ENCODE measurements at regions not wholly inside any gene's neighbourhood (a gene's known extent, or its start where the extent isn't known, plus 50 kb on each side); places are given as distances from the start of the nearest gene placed in this dataset.

DNA sequence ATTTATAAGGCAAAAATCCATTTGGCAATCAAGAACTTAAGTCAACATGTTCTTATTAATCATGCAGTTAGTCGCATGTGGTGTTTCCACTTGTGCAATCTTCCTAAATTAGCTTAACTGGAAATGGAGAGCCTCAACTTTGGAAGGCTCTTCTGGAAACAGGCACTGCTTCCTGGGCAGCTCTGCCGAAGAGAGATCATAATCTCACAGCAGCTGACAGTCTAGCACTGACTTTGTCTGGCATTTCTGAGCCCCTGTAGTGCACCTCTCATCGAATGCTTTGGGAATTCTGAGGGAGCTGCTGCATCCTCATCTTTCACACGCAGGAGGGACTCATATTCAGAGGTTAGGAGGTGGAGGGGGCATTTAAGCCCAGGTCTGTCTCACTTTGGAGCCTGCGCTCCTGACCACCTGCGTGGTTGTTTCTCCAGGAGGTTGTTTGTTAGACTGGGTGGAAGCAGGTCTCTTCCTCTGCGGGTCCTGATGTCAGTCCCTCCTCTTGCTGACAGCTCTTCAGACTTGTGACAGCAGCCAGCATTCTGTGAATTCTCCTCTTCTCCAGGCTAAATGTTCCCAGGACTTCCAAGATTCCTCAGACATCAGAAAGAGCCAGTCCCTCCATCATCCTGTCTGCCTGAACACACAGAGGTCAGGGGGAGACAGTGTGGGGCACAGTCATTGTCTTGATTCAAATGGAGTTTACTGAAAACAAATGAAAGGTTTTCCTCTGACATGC, 100.4 kb upstream of the GJB6 start:
- ChIA-PET CTCF (interaction anchor here (0.6 kb wide), 1 partner anchor 1359 kb away, joined by 3 read pairs; no protein-coding TSS in a partner anchor), POLR2A (no interaction called here)
- H3K27ac ChIP-seq (ENCODE audit: insufficient read depth in 1 of 2, low read depth in 1 of 2, low read length in 2 of 2, poor library complexity in 1 of 2, severe bottlenecking in 2 of 2) = no peak overlapping the region
- peaks cover 0 to 5% (median 0%) of the 10 kb centered on the region in 5 experiments for H3K27me3 ChIP-seq (replicated peaks in 2 of 5; ENCODE audit: control insufficient read depth in 4 of 5, insufficient read depth in 5 of 5, low read length in 4 of 5)
- peaks cover 0 to 3% (median 0%) of the 10 kb centered on the region in 5 experiments for H3K9me3 ChIP-seq (ENCODE audit: control extremely low read depth in 1 of 5, control insufficient read depth in 4 of 5, insufficient read depth in 2 of 5, low read depth in 1 of 5, low read length in 4 of 5)
- no peaks in the 10 kb centered on the region for H3K36me3 ChIP-seq (ENCODE audit: control insufficient read depth in 4 of 4, insufficient read depth in 4 of 4, low read length in 3 of 4)
- H3K4me1 ChIP-seq (ENCODE audit: control extremely low read depth in 1 of 4, control insufficient read depth in 4 of 4, insufficient read depth in 4 of 4, low read length in 3 of 4) = no peaks in the 10 kb centered on the region
- H3K4me3 ChIP-seq (ENCODE audit: control insufficient read depth in 1 of 7, extremely low read depth in 1 of 7, insufficient read depth in 4 of 7, low read depth in 2 of 7, low read length in 6 of 7) = no peak overlapping the region
- no peak for DNase-seq
- WGBS (ENCODE audit: insufficient coverage) = 68% methylated on average over 7 of the region's 7 CpGs

DNA sequence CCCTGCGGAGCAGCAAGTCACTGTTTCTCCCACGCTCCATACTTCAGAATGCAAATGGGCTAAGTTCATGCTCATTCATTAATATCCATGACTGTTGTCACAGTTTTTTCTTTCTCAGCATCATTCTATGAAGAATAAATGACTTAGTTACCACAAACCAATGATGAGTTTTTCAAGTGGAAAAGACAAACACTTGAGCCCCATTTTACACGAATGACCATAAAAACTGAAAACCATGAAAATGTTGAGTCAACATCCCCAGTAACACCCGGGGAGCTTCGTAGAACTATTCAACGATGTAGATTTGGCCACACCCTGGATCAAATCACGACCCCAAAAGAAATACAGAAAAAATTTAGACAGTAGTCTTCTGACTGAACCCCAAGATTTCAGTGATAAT, 99.8 kb upstream of the GJB6 start:
- H3K9me3 ChIP-seq (ENCODE audit: control extremely low read depth in 1 of 5, control insufficient read depth in 4 of 5, insufficient read depth in 2 of 5, low read depth in 1 of 5, low read length in 4 of 5) = peaks cover 0 to 6% (median 0%) of the 10 kb centered on the region in 5 experiments
- H3K27ac ChIP-seq (ENCODE audit: insufficient read depth in 1 of 2, low read depth in 1 of 2, low read length in 2 of 2, poor library complexity in 1 of 2, severe bottlenecking in 2 of 2) = no peak overlapping the region
- no peaks in the 10 kb centered on the region for H3K36me3 ChIP-seq (ENCODE audit: control insufficient read depth in 4 of 4, insufficient read depth in 4 of 4, low read length in 3 of 4)
- DNase-seq = no peak
- peaks cover 0 to 5% (median 0%) of the 10 kb centered on the region in 5 experiments for H3K27me3 ChIP-seq (replicated peaks in 2 of 5; ENCODE audit: control insufficient read depth in 4 of 5, insufficient read depth in 5 of 5, low read length in 4 of 5)
- ChIA-PET POLR2A (no interaction called here), CTCF (no interaction called here)
- no peaks in the 10 kb centered on the region for H3K4me1 ChIP-seq (ENCODE audit: control extremely low read depth in 1 of 4, control insufficient read depth in 4 of 4, insufficient read depth in 4 of 4, low read length in 3 of 4)
- 90% methylated on average over 6 of the region's 7 CpGs for WGBS (ENCODE audit: insufficient coverage)
- H3K4me3 ChIP-seq (ENCODE audit: control insufficient read depth in 1 of 7, extremely low read depth in 1 of 7, insufficient read depth in 4 of 7, low read depth in 2 of 7, low read length in 6 of 7) = no peak overlapping the region

GRCh38 chr13:20331419-20331818, 99.3 kb upstream of the GJB6 start:
- WGBS (ENCODE audit: insufficient coverage) = no CpG with 5 or more reads among the region's 2 CpGs
- no peak for DNase-seq
- no peaks in the 10 kb centered on the region for H3K4me1 ChIP-seq (ENCODE audit: control extremely low read depth in 1 of 4, control insufficient read depth in 4 of 4, insufficient read depth in 4 of 4, low read length in 3 of 4)
- ChIA-PET POLR2A (no interaction called here), CTCF (no interaction called here)
- peaks cover 0 to 11% (median 1%) of the 10 kb centered on the region in 5 experiments for H3K9me3 ChIP-seq (ENCODE audit: control extremely low read depth in 1 of 5, control insufficient read depth in 4 of 5, insufficient read depth in 2 of 5, low read depth in 1 of 5, low read length in 4 of 5)
- no peak overlapping the region for H3K4me3 ChIP-seq (ENCODE audit: control insufficient read depth in 1 of 7, extremely low read depth in 1 of 7, insufficient read depth in 4 of 7, low read depth in 2 of 7, low read length in 6 of 7)
- no peaks in the 10 kb centered on the region for H3K36me3 ChIP-seq (ENCODE audit: control insufficient read depth in 4 of 4, insufficient read depth in 4 of 4, low read length in 3 of 4)
- H3K27me3 ChIP-seq (replicated peaks in 2 of 5; ENCODE audit: control insufficient read depth in 4 of 5, insufficient read depth in 5 of 5, low read length in 4 of 5) = peaks cover 0 to 5% (median 0%) of the 10 kb centered on the region in 5 experiments
- no peak overlapping the region for H3K27ac ChIP-seq (ENCODE audit: insufficient read depth in 1 of 2, low read depth in 1 of 2, low read length in 2 of 2, poor library complexity in 1 of 2, severe bottlenecking in 2 of 2)

DNA sequence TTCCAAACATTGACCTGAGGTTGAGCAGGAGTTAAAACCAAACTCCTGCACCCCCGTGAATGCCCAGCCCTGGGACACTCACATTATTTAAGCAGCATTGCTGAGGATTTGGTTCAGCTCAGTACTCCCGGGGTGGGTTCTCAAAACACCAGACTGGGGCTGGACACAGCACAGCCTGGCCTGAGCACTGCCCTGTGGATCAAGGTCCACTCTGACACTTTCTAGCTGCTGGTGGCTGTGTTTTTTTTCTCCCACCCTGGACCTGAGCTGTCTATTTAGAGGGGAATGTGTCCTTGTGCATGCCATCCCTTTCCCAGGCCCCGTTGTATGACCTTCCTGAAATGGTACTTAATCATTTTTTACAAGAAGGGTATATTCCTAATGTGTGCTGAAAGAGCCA, 94.7 kb upstream of the GJB6 start:
- ChIA-PET POLR2A (no interaction called here), CTCF (no interaction called here)
- no peaks in the 10 kb centered on the region for H3K36me3 ChIP-seq (ENCODE audit: control insufficient read depth in 4 of 4, insufficient read depth in 4 of 4, low read length in 3 of 4)
- DNase-seq = no peak
- no peaks in the 10 kb centered on the region for H3K27me3 ChIP-seq (replicated peaks in 2 of 5; ENCODE audit: control insufficient read depth in 4 of 5, insufficient read depth in 5 of 5, low read length in 4 of 5)
- H3K9me3 ChIP-seq (ENCODE audit: control extremely low read depth in 1 of 5, control insufficient read depth in 4 of 5, insufficient read depth in 2 of 5, low read depth in 1 of 5, low read length in 4 of 5) = peaks cover 0 to 29% (median 11%) of the 10 kb centered on the region in 5 experiments
- H3K4me1 ChIP-seq (ENCODE audit: control extremely low read depth in 1 of 4, control insufficient read depth in 4 of 4, insufficient read depth in 4 of 4, low read length in 3 of 4) = no peaks in the 10 kb centered on the region
- WGBS (ENCODE audit: insufficient coverage) = 93% methylated on average over 2 of the region's 3 CpGs
- no peak overlapping the region for H3K27ac ChIP-seq (ENCODE audit: insufficient read depth in 1 of 2, low read depth in 1 of 2, low read length in 2 of 2, poor library complexity in 1 of 2, severe bottlenecking in 2 of 2)
- no peak overlapping the region for H3K4me3 ChIP-seq (ENCODE audit: control insufficient read depth in 1 of 7, extremely low read depth in 1 of 7, insufficient read depth in 4 of 7, low read depth in 2 of 7, low read length in 6 of 7)

- Histone ChIP-seq H3K36me3 (ENCODE audit: control insufficient read depth in 4 of 4, insufficient read depth in 4 of 4, low read length in 3 of 4) (no peaks in the 10 kb centered on the region), H3K27me3 (replicated peaks in 2 of 5; ENCODE audit: control insufficient read depth in 4 of 5, insufficient read depth in 5 of 5, low read length in 4 of 5) (no peaks in the 10 kb centered on the region), H3K4me3 (ENCODE audit: control insufficient read depth in 1 of 7, extremely low read depth in 1 of 7, insufficient read depth in 4 of 7, low read depth in 2 of 7, low read length in 6 of 7) (no peak overlapping the region), H3K9me3 (ENCODE audit: control extremely low read depth in 1 of 5, control insufficient read depth in 4 of 5, insufficient read depth in 2 of 5, low read depth in 1 of 5, low read length in 4 of 5) (peaks cover 0 to 29% (median 11%) of the 10 kb centered on the region in 5 experiments), H3K4me1 (ENCODE audit: control extremely low read depth in 1 of 4, control insufficient read depth in 4 of 4, insufficient read depth in 4 of 4, low read length in 3 of 4) (no peaks in the 10 kb centered on the region), H3K27ac (ENCODE audit: insufficient read depth in 1 of 2, low read depth in 1 of 2, low read length in 2 of 2, poor library complexity in 1 of 2, severe bottlenecking in 2 of 2) (no peak overlapping the region)
- WGBS (ENCODE audit: insufficient coverage) = 85% methylated on average over 7 of the region's 7 CpGs
- ChIA-PET CTCF (no interaction called here), POLR2A (no interaction called here)
- DNase-seq = no peak
Observed at GRCh38 chr13:20326276-20326675, 94.2 kb upstream of the GJB6 start.

- H3K4me3 ChIP-seq (ENCODE audit: control insufficient read depth in 1 of 7, extremely low read depth in 1 of 7, insufficient read depth in 4 of 7, low read depth in 2 of 7, low read length in 6 of 7) = no peak overlapping the region
- H3K9me3 ChIP-seq (ENCODE audit: control extremely low read depth in 1 of 5, control insufficient read depth in 4 of 5, insufficient read depth in 2 of 5, low read depth in 1 of 5, low read length in 4 of 5) = peaks cover 0 to 13% (median 10%) of the 10 kb centered on the region in 5 experiments
- H3K27me3 ChIP-seq (replicated peaks in 2 of 5; ENCODE audit: control insufficient read depth in 4 of 5, insufficient read depth in 5 of 5, low read length in 4 of 5) = peaks cover 0 to 6% (median 2%) of the 10 kb centered on the region in 5 experiments
- DNase-seq = no peak
- H3K27ac ChIP-seq (ENCODE audit: insufficient read depth in 1 of 2, low read depth in 1 of 2, low read length in 2 of 2, poor library complexity in 1 of 2, severe bottlenecking in 2 of 2) = no peak overlapping the region
- WGBS (ENCODE audit: insufficient coverage) = 94% methylated on average over 6 of the region's 8 CpGs
- POLR2A ChIA-PET = no interaction called here
- no peaks in the 10 kb centered on the region for H3K4me1 ChIP-seq (ENCODE audit: control extremely low read depth in 1 of 4, control insufficient read depth in 4 of 4, insufficient read depth in 4 of 4, low read length in 3 of 4)
- H3K36me3 ChIP-seq (ENCODE audit: control insufficient read depth in 4 of 4, insufficient read depth in 4 of 4, low read length in 3 of 4) = no peaks in the 10 kb centered on the region
- CTCF ChIA-PET = no interaction called here
Observed at GRCh38 chr13:20320885-20321284, 88.8 kb upstream of the GJB6 start.

DNA sequence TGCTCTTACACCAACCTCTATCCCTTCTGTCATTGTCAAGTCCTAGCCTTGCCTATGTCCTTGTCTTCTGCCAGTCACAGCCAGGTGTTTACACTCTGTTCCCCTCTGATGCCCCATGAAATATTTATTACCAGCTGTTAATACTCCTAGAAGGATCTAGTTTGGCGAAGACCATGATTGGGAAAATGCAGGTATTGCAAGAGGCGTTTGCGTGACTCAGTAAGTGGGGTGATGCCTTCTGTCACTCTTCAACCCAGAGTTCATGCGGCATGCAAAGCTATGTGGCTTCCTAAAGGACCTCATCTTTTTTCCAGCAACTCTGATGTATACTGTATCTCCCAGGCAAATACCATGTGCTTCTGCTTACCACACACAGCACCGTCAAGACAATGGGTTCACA, 81.8 kb upstream of the GJB6 start:
- 100% methylated on average over 4 of the region's 5 CpGs for WGBS (ENCODE audit: insufficient coverage)
- CTCF ChIA-PET = no interaction called here
- H3K4me1 ChIP-seq (ENCODE audit: control extremely low read depth in 1 of 4, control insufficient read depth in 4 of 4, insufficient read depth in 4 of 4, low read length in 3 of 4) = no peaks in the 10 kb centered on the region

More for the DNA sequence above, 81.8 kb upstream of the GJB6 start:
- Histone ChIP-seq H3K27ac (ENCODE audit: insufficient read depth in 1 of 2, low read depth in 1 of 2, low read length in 2 of 2, poor library complexity in 1 of 2, severe bottlenecking in 2 of 2) (no peak overlapping the region), H3K36me3 (ENCODE audit: control insufficient read depth in 4 of 4, insufficient read depth in 4 of 4, low read length in 3 of 4) (no peaks in the 10 kb centered on the region), H3K27me3 (replicated peaks in 2 of 5; ENCODE audit: control insufficient read depth in 4 of 5, insufficient read depth in 5 of 5, low read length in 4 of 5) (peaks cover 0 to 5% (median 0%) of the 10 kb centered on the region in 5 experiments), H3K9me3 (ENCODE audit: control extremely low read depth in 1 of 5, control insufficient read depth in 4 of 5, insufficient read depth in 2 of 5, low read depth in 1 of 5, low read length in 4 of 5) (peaks cover 0 to 2% (median 0%) of the 10 kb centered on the region in 5 experiments), H3K4me3 (ENCODE audit: control insufficient read depth in 1 of 7, extremely low read depth in 1 of 7, insufficient read depth in 4 of 7, low read depth in 2 of 7, low read length in 6 of 7) (no peak overlapping the region)
- POLR2A ChIA-PET = no interaction called here
- no peak for DNase-seq
